Lower leg skin (tissue), 3 donors: ENCODE measurements at regions not wholly inside any gene's neighbourhood (a gene's known extent, or its start where the extent isn't known, plus 50 kb on each side); places are given as distances from the start of the nearest gene placed in this dataset.

Experiments
- POLR2A ChIP-seq, 2 donors: fragments of 450-650 bp; IDR thresholded peaks; one replicate each; pipeline ENCODE4 v1.6.1; 2016 to 2017; ENCODE audit warnings: antibody characterized with exemption in 2 of 2, mild to moderate bottlenecking in 1 of 2, moderate library complexity in 1 of 2
- TF ChIP-seq, protein P1 (sequence below), 3 donors: fragments of 450-650 bp; IDR thresholded peaks; one replicate each; pipeline ENCODE4 v1.5.1; 2016; ENCODE audit warnings: antibody characterized with exemption in 3 of 3, mild to moderate bottlenecking in 3 of 3, moderate library complexity in 2 of 3

DNA sequence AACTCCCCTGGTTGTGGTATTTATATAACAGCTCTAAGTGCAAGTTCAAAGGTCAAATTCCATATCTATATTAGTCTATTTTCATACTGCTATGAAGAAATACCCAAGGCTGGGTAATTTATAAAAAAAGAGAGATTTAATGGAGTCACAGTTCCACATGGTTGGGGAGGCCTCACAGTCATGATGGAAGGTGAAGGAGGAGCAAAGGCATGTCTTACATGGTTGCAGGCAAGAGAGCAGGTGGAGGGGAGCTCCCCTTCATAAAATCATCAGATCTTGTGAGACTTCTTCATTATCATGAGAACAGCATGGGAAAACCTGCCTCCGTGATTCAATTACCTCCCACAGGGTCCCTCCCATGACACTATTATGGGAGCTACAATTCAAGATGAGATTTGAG is 179.6 kb upstream of the FBXO11 start:
- TF ChIP-seq, protein P1, sequence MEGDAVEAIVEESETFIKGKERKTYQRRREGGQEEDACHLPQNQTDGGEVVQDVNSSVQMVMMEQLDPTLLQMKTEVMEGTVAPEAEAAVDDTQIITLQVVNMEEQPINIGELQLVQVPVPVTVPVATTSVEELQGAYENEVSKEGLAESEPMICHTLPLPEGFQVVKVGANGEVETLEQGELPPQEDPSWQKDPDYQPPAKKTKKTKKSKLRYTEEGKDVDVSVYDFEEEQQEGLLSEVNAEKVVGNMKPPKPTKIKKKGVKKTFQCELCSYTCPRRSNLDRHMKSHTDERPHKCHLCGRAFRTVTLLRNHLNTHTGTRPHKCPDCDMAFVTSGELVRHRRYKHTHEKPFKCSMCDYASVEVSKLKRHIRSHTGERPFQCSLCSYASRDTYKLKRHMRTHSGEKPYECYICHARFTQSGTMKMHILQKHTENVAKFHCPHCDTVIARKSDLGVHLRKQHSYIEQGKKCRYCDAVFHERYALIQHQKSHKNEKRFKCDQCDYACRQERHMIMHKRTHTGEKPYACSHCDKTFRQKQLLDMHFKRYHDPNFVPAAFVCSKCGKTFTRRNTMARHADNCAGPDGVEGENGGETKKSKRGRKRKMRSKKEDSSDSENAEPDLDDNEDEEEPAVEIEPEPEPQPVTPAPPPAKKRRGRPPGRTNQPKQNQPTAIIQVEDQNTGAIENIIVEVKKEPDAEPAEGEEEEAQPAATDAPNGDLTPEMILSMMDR (IDR thresholded peaks at IDR 0.05) = no peak
- no peak for TF ChIP-seq POLR2A (IDR thresholded peaks at IDR 0.05)
